Endothelial cell of umbilical vein (primary cell): ENCODE measurements at regions not wholly inside any gene's neighbourhood (a gene's known extent, or its start where the extent isn't known, plus 50 kb on each side); places are given as distances from the start of the nearest gene placed in this dataset.

Source experiments
- BruUV-seq: library from RNA; stranded (reverse); fragments of 400-500 nt; replicated peaks from 2 replicates; lab custom pipeline; 2021; lab: Mats Ljungman, UMichigan
- CTCF ChIA-PET: fragments of 300-600, 350-600 bp; sonication (Branson Sonifier 250); formaldehyde crosslinking; loops from one replicate; lab custom pipeline; 2021; ENCODE audit warnings: antibody characterized with exemption, inconsistent platforms; lab: Charles Lee
- POLR2A ChIA-PET: fragments of 300-600, 350-600 bp; sonication (Branson Sonifier 250); formaldehyde crosslinking; loops from one replicate; lab custom pipeline; 2021; ENCODE audit warnings: antibody characterized with exemption, inconsistent platforms; lab: Charles Lee
- DNase-seq: peaks from one replicate; pipeline ENCODE4 v3.0.0-alpha.2; 2011; ENCODE audit warnings: low read depth, low spot score
- FAIRE-seq: peaks from 2 replicates; lab custom pipeline; 2011; peaks lifted over from hg19 to GRCh38; lab: Jason Lieb, UNC
- H2AFZ ChIP-seq: 2 replicates; pipeline ENCODE4 v1.6.0; 2012; ENCODE audit warnings: low read depth, low read length, control low read depth, inconsistent platforms
- H3K27ac ChIP-seq: 2 replicates; pipeline ENCODE4 v1.5.1; 2011; ENCODE audit warnings: low read depth, mild to moderate bottlenecking, control low read depth, low read length, moderate library complexity; ENCODE audit not compliant: insufficient read depth
- H3K27me3 ChIP-seq, 2 experiments: 2 replicates each; pipeline versions ENCODE4 v1.6.0 to v1.6.1; 2011; ENCODE audit warnings: low read length in 2 of 2, mixed read lengths in 1 of 2; ENCODE audit not compliant: control insufficient read depth in 2 of 2, insufficient read depth in 2 of 2
- H3K36me3 ChIP-seq, 2 experiments: 2 replicates in 1 of 2; 3 replicates in 1 of 2; pipeline ENCODE4 v1.5.1; 2011; ENCODE audit warnings: low read length in 2 of 2, mild to moderate bottlenecking in 1 of 2, moderate library complexity in 1 of 2; ENCODE audit not compliant: control insufficient read depth in 2 of 2, insufficient read depth in 2 of 2; ENCODE audit errors: extremely low read depth in 1 of 2
- H3K4me1 ChIP-seq: 3 replicates; pipeline ENCODE4 v1.5.1; 2011; ENCODE audit warnings: mild to moderate bottlenecking, low read length; ENCODE audit not compliant: control insufficient read depth, insufficient read depth; ENCODE audit errors: extremely low read depth
- H3K4me2 ChIP-seq: 2 replicates; pipeline ENCODE4 v1.6.1; 2011; ENCODE audit warnings: low read length, control low read depth, mixed read lengths; ENCODE audit not compliant: insufficient read depth
- H3K4me3 ChIP-seq, 3 experiments: fragments of 200-600 bp in 1 of 3; sonication (generic), shearing (Covaris generic) in 1 of 3; replicated peaks in 1 of 3; 2 replicates each; pipeline ENCODE4 v1.5.1; 2011 to 2016; ENCODE audit warnings: control low read depth in 3 of 3, low read length in 3 of 3, mild to moderate bottlenecking in 2 of 3, inconsistent platforms in 1 of 3, low read depth in 1 of 3, moderate library complexity in 1 of 3; ENCODE audit not compliant: insufficient read depth in 1 of 3
- H3K79me2 ChIP-seq: 2 replicates; pipeline ENCODE4 v1.6.0; 2012; ENCODE audit warnings: low read length, inconsistent platforms; ENCODE audit not compliant: control insufficient read depth, insufficient read depth
- H3K9ac ChIP-seq: replicated peaks from 2 replicates; pipeline ENCODE3; 2011; ENCODE audit warnings: low read length, control low read depth; ENCODE audit not compliant: insufficient read depth; ENCODE audit errors: extremely low read depth
- H3K9me1 ChIP-seq: replicated peaks from 3 replicates; pipeline ENCODE4 v1.6.0; 2011; ENCODE audit warnings: mild to moderate bottlenecking, low read length; ENCODE audit not compliant: control insufficient read depth, insufficient read depth; ENCODE audit errors: extremely low read depth
- H3K9me3 ChIP-seq: replicated peaks from 2 replicates; pipeline ENCODE4 v1.5.1; 2012; ENCODE audit warnings: low read length, inconsistent platforms; ENCODE audit not compliant: control insufficient read depth, insufficient read depth
- H4K20me1 ChIP-seq: replicated peaks from 2 replicates; pipeline ENCODE3; 2011; ENCODE audit warnings: mild to moderate bottlenecking, low read length; ENCODE audit not compliant: control insufficient read depth, insufficient read depth; ENCODE audit errors: extremely low read depth
- EZH2 ChIP-seq: IDR thresholded peaks from 2 replicates; pipeline ENCODE4 v1.6.1; 2012; ENCODE audit warnings: borderline replicate concordance, low read depth, mild to moderate bottlenecking, moderate library complexity, low read length, inconsistent platforms; ENCODE audit not compliant: severe bottlenecking
- FOS ChIP-seq: IDR thresholded peaks from 2 replicates; pipeline ENCODE4 v1.6.1; 2011; ENCODE audit warnings: mild to moderate bottlenecking, low read length, moderate library complexity, borderline replicate concordance; ENCODE audit not compliant: insufficient read depth
- GATA2 ChIP-seq: IDR thresholded peaks from 2 replicates; pipeline ENCODE4 v1.7.0; 2011; ENCODE audit warnings: low read depth, mild to moderate bottlenecking, moderate library complexity, mixed read lengths, low read length; ENCODE audit not compliant: insufficient read length, insufficient read depth
- JUN ChIP-seq: IDR thresholded peaks from 2 replicates; pipeline ENCODE4 v1.6.1; 2011; ENCODE audit warnings: borderline replicate concordance, low read depth; ENCODE audit not compliant: insufficient read length, insufficient read depth
- MYC ChIP-seq: IDR thresholded peaks from one replicate; pipeline ENCODE4 v1.6.1; 2011; ENCODE audit warnings: mild to moderate bottlenecking, low read depth, low read length
- POLR2A ChIP-seq: IDR thresholded peaks from 2 replicates; pipeline ENCODE4 v1.6.1; 2012; ENCODE audit warnings: low read depth, mild to moderate bottlenecking, control low read depth, low read length
- POLR2AphosphoS5 ChIP-seq: IDR thresholded peaks from 2 replicates; pipeline ENCODE4 v1.6.1; 2012; ENCODE audit warnings: low read depth, mild to moderate bottlenecking, control low read depth, low read length, moderate library complexity; ENCODE audit not compliant: insufficient read depth
- dilution Hi-C: fragments of 300-500 bp; cut with MboI; formaldehyde crosslinking; loops from one replicate; pipeline ENCODE4 v1.15.0; 2019; ENCODE audit warnings: low sequenced_read_pairs; ENCODE audit not compliant: extremely low pct_ligation_motif_present
- intact Hi-C: fragments of 100-400 bp; cut with micrococcal nuclease; formaldehyde crosslinking; loops from one replicate; pipeline ENCODE4 v1.10.0; 2022
- TF ChIP-seq, protein P1 (sequence below): IDR thresholded peaks from 2 replicates; pipeline ENCODE4 v1.6.1; 2011; ENCODE audit not compliant: insufficient read depth, insufficient read length
- TF ChIP-seq, protein P2 (sequence below), 2 donors: IDR thresholded peaks; 1 replicate in 1 of 2; 2 replicates in 1 of 2; pipeline ENCODE4 v1.5.1; 2011; ENCODE audit warnings: low read length in 2 of 2, mild to moderate bottlenecking in 2 of 2, moderate library complexity in 2 of 2, control low read depth in 1 of 2, inconsistent platforms in 1 of 2, low read depth in 1 of 2; ENCODE audit not compliant: insufficient read depth in 1 of 2; ENCODE audit errors: extremely low read depth in 1 of 2

- Histone ChIP-seq H3K4me3 (no peak overlapping the region), H3K4me2 (no peak overlapping the region), H3K79me2 (no peaks in the 10 kb centered on the region), H3K36me3 (no peaks in the 10 kb centered on the region), H3K9ac (no peak overlapping the region), H3K9me3 (no peaks in the 10 kb centered on the region), H3K27me3 (no peaks in the 10 kb centered on the region), H3K4me1 (peaks cover 13% of the 10 kb centered on the region), H2AFZ (no peak overlapping the region), H3K9me1 (no peaks in the 10 kb centered on the region), H3K27ac (no peak overlapping the region), H4K20me1 (no peaks in the 10 kb centered on the region)
- dilution Hi-C loops = no loop called here
- DNase-seq = no peak
- no peak for FAIRE-seq
- BruUV-seq = no TSS peak
- intact Hi-C loops = loop anchor here (2.0 kb wide), 2 partner anchors 79 to 145 kb away; no protein-coding TSS in a partner anchor
- TF ChIP-seq, protein P1, sequence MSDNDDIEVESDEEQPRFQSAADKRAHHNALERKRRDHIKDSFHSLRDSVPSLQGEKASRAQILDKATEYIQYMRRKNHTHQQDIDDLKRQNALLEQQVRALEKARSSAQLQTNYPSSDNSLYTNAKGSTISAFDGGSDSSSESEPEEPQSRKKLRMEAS = no peak
- TF ChIP-seq, protein P2, sequence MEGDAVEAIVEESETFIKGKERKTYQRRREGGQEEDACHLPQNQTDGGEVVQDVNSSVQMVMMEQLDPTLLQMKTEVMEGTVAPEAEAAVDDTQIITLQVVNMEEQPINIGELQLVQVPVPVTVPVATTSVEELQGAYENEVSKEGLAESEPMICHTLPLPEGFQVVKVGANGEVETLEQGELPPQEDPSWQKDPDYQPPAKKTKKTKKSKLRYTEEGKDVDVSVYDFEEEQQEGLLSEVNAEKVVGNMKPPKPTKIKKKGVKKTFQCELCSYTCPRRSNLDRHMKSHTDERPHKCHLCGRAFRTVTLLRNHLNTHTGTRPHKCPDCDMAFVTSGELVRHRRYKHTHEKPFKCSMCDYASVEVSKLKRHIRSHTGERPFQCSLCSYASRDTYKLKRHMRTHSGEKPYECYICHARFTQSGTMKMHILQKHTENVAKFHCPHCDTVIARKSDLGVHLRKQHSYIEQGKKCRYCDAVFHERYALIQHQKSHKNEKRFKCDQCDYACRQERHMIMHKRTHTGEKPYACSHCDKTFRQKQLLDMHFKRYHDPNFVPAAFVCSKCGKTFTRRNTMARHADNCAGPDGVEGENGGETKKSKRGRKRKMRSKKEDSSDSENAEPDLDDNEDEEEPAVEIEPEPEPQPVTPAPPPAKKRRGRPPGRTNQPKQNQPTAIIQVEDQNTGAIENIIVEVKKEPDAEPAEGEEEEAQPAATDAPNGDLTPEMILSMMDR (IDR thresholded peaks at IDR 0.05; ENCODE audit: extremely low read depth in 1 of 2, insufficient read depth in 1 of 2, low read depth in 1 of 2, low read length in 2 of 2) = no peak
- TF ChIP-seq GATA2 = no peak
- no peak for TF ChIP-seq MYC
- no peak for TF ChIP-seq EZH2
- no peak for TF ChIP-seq JUN
- TF ChIP-seq FOS = no peak
- no peak for TF ChIP-seq POLR2AphosphoS5
- TF ChIP-seq POLR2A = no peak
- ChIA-PET POLR2A (no interaction called here), CTCF (interaction anchor here (0.8 to 1.8 kb wide), 5 partner anchors 30 to 61 kb away, joined by 3 to 4 read pairs (median 3); no protein-coding TSS in a partner anchor)
These were observed 72.4 kb downstream of the ZNF281 start for GRCh38 chr1:200337410-200337809.
